B cell (primary cell): ENCODE measurements at regions not wholly inside any gene's neighbourhood (a gene's known extent, or its start where the extent isn't known, plus 50 kb on each side); places are given as distances from the start of the nearest gene placed in this dataset.

Experiments
- ATAC-seq: fragments of 200-7000 bp; cut with Tn5 transposase; one replicate; pipeline ENCODE4 v1.10.0; 2021; ENCODE audit warnings: low read depth, mild to moderate bottlenecking, moderate number of reproducible peaks, moderate library complexity
- CTCF ChIA-PET: fragments of 350-600 bp; sonication (Branson Sonifier 250); formaldehyde crosslinking; loops from one replicate; lab custom pipeline; 2021; ENCODE audit warnings: antibody characterized with exemption, inconsistent platforms; lab: Charles Lee
- POLR2A ChIA-PET: fragments of 350-600 bp; sonication (Branson Sonifier 250); formaldehyde crosslinking; loops from one replicate; lab custom pipeline; 2021; ENCODE audit warnings: antibody characterized with exemption; lab: Charles Lee
- DNase-seq: peaks from one replicate; pipeline ENCODE4 v3.0.0; 2013
- H2AFZ ChIP-seq: 2 replicates; pipeline ENCODE4 v1.6.1; 2012; ENCODE audit warnings: mild to moderate bottlenecking, low read depth, low read length; ENCODE audit not compliant: insufficient read depth, poor library complexity, severe bottlenecking
- H3K27ac ChIP-seq, 2 donors: 1 replicate in 1 of 2; 2 replicates in 1 of 2; pipeline ENCODE4 v1.5.1; 2012 to 2013; ENCODE audit warnings: low read length in 2 of 2, mild to moderate bottlenecking in 2 of 2, moderate library complexity in 1 of 2
- H3K27me3 ChIP-seq, 4 experiments: fragments of 200-600 bp in 1 of 4; sonication (generic) in 1 of 4; replicated peaks in 1 of 4; 1 replicate in 2 of 4; 2 replicates in 2 of 4; pipeline versions ENCODE4 v1.6.1 to v1.7.0; 2013 to 2016; ENCODE audit warnings: low read length in 3 of 4, mild to moderate bottlenecking in 2 of 4, mixed read lengths in 1 of 4, moderate library complexity in 1 of 4; ENCODE audit not compliant: insufficient read depth in 4 of 4, control insufficient read depth in 3 of 4; ENCODE audit errors: control extremely low read depth in 1 of 4
- H3K36me3 ChIP-seq, 2 experiments: replicated peaks in 1 of 2; 1 replicate in 1 of 2; 2 replicates in 1 of 2; pipeline versions ENCODE4 v1.6.1 to v1.7.1; 2013; ENCODE audit warnings: low read length in 1 of 2; ENCODE audit not compliant: insufficient read depth in 2 of 2, control insufficient read depth in 1 of 2; ENCODE audit errors: control extremely low read depth in 1 of 2, extremely low read depth in 1 of 2
- H3K4me1 ChIP-seq, 2 donors: fragments of 200-600 bp in 1 of 2; sonication (generic) in 1 of 2; 1 replicate in 1 of 2; 2 replicates in 1 of 2; pipeline versions ENCODE4 v1.5.1 to v1.6.1; 2013 to 2017; ENCODE audit warnings: low read length in 2 of 2; ENCODE audit not compliant: control insufficient read depth in 2 of 2, insufficient read depth in 2 of 2
- H3K4me2 ChIP-seq: replicated peaks from 2 replicates; pipeline ENCODE3; 2012; ENCODE audit warnings: mild to moderate bottlenecking, low read depth, low read length; ENCODE audit not compliant: poor library complexity, severe bottlenecking
- H3K4me3 ChIP-seq, 5 experiments: fragments of 200-600 bp in 1 of 5; sonication (generic) in 1 of 5; 1 replicate in 3 of 5; 2 replicates in 2 of 5; pipeline versions ENCODE4 v1.5.1 to v1.7.0; 2011 to 2016; ENCODE audit warnings: low read length in 4 of 5, mild to moderate bottlenecking in 4 of 5, low read depth in 2 of 5, control low read depth in 1 of 5, moderate library complexity in 1 of 5; ENCODE audit not compliant: insufficient read depth in 1 of 5; ENCODE audit errors: control extremely low read depth in 1 of 5, extremely low read depth in 1 of 5
- H3K79me2 ChIP-seq: fragments of 200-600 bp; sonication (generic); one replicate; pipeline ENCODE4 v1.6.0; 2016; ENCODE audit warnings: low read length; ENCODE audit not compliant: control insufficient read depth, insufficient read depth
- H3K9ac ChIP-seq: fragments of 200-600 bp; sonication (generic); 2 replicates; pipeline ENCODE4 v1.6.1; 2017; ENCODE audit warnings: mild to moderate bottlenecking, low read length, moderate library complexity
- H3K9me3 ChIP-seq, 3 donors: one replicate each; pipeline versions ENCODE4 v1.6.1 to v1.7.1; 2013; ENCODE audit warnings: low read length in 2 of 3; ENCODE audit not compliant: control insufficient read depth in 2 of 3, insufficient read depth in 1 of 3; ENCODE audit errors: control extremely low read depth in 1 of 3
- H4K20me1 ChIP-seq: 2 replicates; pipeline ENCODE4 v1.6.0; 2012; ENCODE audit warnings: mild to moderate bottlenecking, low read length; ENCODE audit not compliant: insufficient read depth, control insufficient read depth, poor library complexity, severe bottlenecking
- H3K27ac Mint-ChIP-seq: one replicate; pipeline ENCODE4 v1.8.0; 2021; ENCODE audit warnings: mixed read lengths
- H3K27me3 Mint-ChIP-seq: one replicate; pipeline ENCODE4 v1.8.0; 2021; ENCODE audit warnings: mixed read lengths
- H3K4me1 Mint-ChIP-seq: one replicate; pipeline ENCODE4 v1.8.0; 2021; ENCODE audit warnings: mixed read lengths
- H3K4me3 Mint-ChIP-seq: one replicate; pipeline ENCODE4 v1.8.0; 2021; ENCODE audit warnings: mixed read lengths
- H3K9me3 Mint-ChIP-seq: one replicate; pipeline ENCODE4 v1.8.0; 2022; ENCODE audit warnings: mixed read lengths; ENCODE audit not compliant: insufficient read depth
- EZH2 ChIP-seq: IDR thresholded peaks from 2 replicates; pipeline ENCODE4 v1.6.1; 2012; ENCODE audit warnings: borderline replicate concordance, low read depth, mild to moderate bottlenecking, moderate library complexity, low read length; ENCODE audit not compliant: insufficient read depth, poor library complexity, severe bottlenecking
- WGBS: methylation state at CpG from one replicate; pipeline ENCODE4 v1.1.5; 2013; ENCODE audit warnings: missing lambda C conversion rate; ENCODE audit not compliant: insufficient coverage; 5-methylcytosine and 5-hydroxymethylcytosine counted together
- intact Hi-C: fragments of 100-400 bp; cut with micrococcal nuclease; formaldehyde crosslinking; loops from one replicate; pipeline ENCODE4 v1.10.0; 2022
- TF ChIP-seq, protein P1 (sequence below): fragments of 200-600 bp; IDR thresholded peaks from one replicate; pipeline ENCODE4 v1.8.0; 2022; ENCODE audit warnings: antibody characterized with exemption, mild to moderate bottlenecking

DNA sequence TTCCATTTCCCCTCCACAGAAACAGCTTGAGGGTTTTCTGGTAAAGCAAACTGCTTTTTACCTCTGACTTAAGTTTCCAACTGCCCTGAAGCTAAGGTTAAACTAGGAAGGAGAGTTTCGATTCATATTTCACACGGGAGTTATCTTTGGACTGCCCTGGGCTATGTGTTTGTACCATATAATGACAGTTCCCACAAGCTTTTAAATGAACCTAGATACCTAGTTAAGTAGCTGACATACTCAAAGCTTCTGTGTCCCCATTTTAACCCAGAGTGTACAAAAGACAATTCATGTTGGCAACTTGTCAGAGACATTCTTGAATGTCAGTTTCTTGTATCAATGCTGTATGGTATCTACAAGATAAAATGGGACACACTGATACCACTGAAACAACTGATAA lies 1296.6 kb upstream of the IGFBP7 start:
- H2AFZ ChIP-seq, result no peak overlapping the region
- CTCF ChIA-PET, result no interaction called here
- H3K4me2 ChIP-seq, result no peak overlapping the region
- no peaks in the 10 kb centered on the region for H3K79me2 ChIP-seq
- Mint-ChIP-seq H3K4me1 (no peaks in the 10 kb centered on the region), H3K4me3 (no peak overlapping the region), H3K27ac (no peak overlapping the region), H3K9me3 (peaks cover 8% of the 10 kb centered on the region), H3K27me3 (no peaks in the 10 kb centered on the region)
- intact Hi-C loops, result no loop called here
- H3K27me3 ChIP-seq, result no peaks in the 10 kb centered on the region
- H3K4me3 ChIP-seq, result no peak overlapping the region
- DNase-seq (no peak), ATAC-seq (no peak)
- H3K36me3 ChIP-seq, result no peaks in the 10 kb centered on the region
- TF ChIP-seq, protein P1, sequence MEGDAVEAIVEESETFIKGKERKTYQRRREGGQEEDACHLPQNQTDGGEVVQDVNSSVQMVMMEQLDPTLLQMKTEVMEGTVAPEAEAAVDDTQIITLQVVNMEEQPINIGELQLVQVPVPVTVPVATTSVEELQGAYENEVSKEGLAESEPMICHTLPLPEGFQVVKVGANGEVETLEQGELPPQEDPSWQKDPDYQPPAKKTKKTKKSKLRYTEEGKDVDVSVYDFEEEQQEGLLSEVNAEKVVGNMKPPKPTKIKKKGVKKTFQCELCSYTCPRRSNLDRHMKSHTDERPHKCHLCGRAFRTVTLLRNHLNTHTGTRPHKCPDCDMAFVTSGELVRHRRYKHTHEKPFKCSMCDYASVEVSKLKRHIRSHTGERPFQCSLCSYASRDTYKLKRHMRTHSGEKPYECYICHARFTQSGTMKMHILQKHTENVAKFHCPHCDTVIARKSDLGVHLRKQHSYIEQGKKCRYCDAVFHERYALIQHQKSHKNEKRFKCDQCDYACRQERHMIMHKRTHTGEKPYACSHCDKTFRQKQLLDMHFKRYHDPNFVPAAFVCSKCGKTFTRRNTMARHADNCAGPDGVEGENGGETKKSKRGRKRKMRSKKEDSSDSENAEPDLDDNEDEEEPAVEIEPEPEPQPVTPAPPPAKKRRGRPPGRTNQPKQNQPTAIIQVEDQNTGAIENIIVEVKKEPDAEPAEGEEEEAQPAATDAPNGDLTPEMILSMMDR, result no peak
- no peaks in the 10 kb centered on the region for H4K20me1 ChIP-seq
- no peak overlapping the region for H3K27ac ChIP-seq
- H3K9ac ChIP-seq, result no peak overlapping the region
- POLR2A ChIA-PET, result no interaction called here
- no CpG with 5 or more reads among the region's 2 CpGs for WGBS
- peaks cover 0 to 1% (median 0%) of the 10 kb centered on the region in 3 donors for H3K9me3 ChIP-seq
- no peaks in the 10 kb centered on the region for H3K4me1 ChIP-seq

DNA sequence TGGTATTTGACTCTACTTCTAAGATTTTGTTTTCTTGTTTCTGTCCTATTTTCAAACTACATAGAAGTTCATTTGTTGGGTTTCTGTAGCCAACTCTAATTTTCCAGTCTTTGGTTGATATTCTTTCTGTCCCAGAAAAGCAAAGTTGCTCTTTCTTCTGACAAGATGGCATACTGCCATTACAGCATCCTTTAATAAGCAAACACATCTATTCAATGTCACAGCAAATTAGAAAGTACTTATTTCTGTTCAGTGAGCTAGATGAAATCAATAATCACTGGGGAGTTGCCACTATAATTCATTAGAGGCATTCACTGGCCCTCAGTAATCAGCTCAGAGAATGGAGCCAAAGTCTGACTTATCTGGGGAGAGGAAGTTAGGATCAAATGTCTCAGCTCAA lies 1258.0 kb upstream of the IGFBP7 start:
- no peak for TF ChIP-seq EZH2
- TF ChIP-seq, protein P1, result no peak
- no peak overlapping the region for H3K4me3 ChIP-seq
- ChIA-PET POLR2A (no interaction called here), CTCF (no interaction called here)
- no peak overlapping the region for H3K9ac ChIP-seq
- DNase-seq, result no peak
- intact Hi-C loops, result no loop called here
- Mint-ChIP-seq H3K4me3 (no peak overlapping the region), H3K4me1 (no peaks in the 10 kb centered on the region), H3K27ac (no peak overlapping the region), H3K27me3 (no peaks in the 10 kb centered on the region), H3K9me3 (peaks cover 7% of the 10 kb centered on the region)
- no peaks in the 10 kb centered on the region for H3K79me2 ChIP-seq
- no peaks in the 10 kb centered on the region for H4K20me1 ChIP-seq
- no peaks in the 10 kb centered on the region for H3K4me1 ChIP-seq
- H3K4me2 ChIP-seq, result no peak overlapping the region
- H3K27me3 ChIP-seq, result no peaks in the 10 kb centered on the region
- no peak overlapping the region for H3K27ac ChIP-seq
- no peak for ATAC-seq
- no peak overlapping the region for H2AFZ ChIP-seq
- peaks cover 0 to 2% (median 0%) of the 10 kb centered on the region in 3 donors for H3K9me3 ChIP-seq
- H3K36me3 ChIP-seq, result no peaks in the 10 kb centered on the region
